Nephron progenitor cell (in vitro differentiated cells): ENCODE measurements at regions not wholly inside any gene's neighbourhood (a gene's known extent, or its start where the extent isn't known, plus 50 kb on each side); places are given as distances from the start of the nearest gene placed in this dataset.

Experiments
- DNase-seq: peaks from one replicate; pipeline ENCODE4 v3.0.0; 2021
- H3K27ac Mint-ChIP-seq: 2 replicates; pipeline ENCODE4 v1.8.0; 2021; ENCODE audit warnings: mild to moderate bottlenecking, moderate library complexity, mixed read lengths
- H3K27me3 Mint-ChIP-seq: 2 replicates; pipeline ENCODE4 v1.8.0; 2021; ENCODE audit warnings: mild to moderate bottlenecking, low read depth, mixed read lengths; ENCODE audit not compliant: poor library complexity
- H3K36me3 Mint-ChIP-seq: 2 replicates; pipeline ENCODE4 v1.8.0; 2021; ENCODE audit warnings: low read depth, mixed read lengths
- H3K4me1 Mint-ChIP-seq: 2 replicates; pipeline ENCODE4 v1.8.0; 2021; ENCODE audit warnings: mixed read lengths
- H3K4me3 Mint-ChIP-seq: 2 replicates; pipeline ENCODE4 v1.8.0; 2021; ENCODE audit warnings: mild to moderate bottlenecking, moderate library complexity, mixed read lengths
- H3K9me3 Mint-ChIP-seq: 2 replicates; pipeline ENCODE4 v1.8.0; 2021; ENCODE audit warnings: mild to moderate bottlenecking, moderate library complexity, mixed read lengths
- CTCF ChIP-seq: fragments of 200-600 bp; sonication (generic); IDR thresholded peaks from 2 replicates; pipeline ENCODE4 v1.5.0; 2021; ENCODE audit warnings: antibody characterized with exemption

GRCh38 chr20:12715991-12716680, 292.6 kb upstream of the SPTLC3 start:
- Mint-ChIP-seq H3K27ac (no peak overlapping the region), H3K27me3 (no peaks in the 10 kb centered on the region), H3K36me3 (no peaks in the 10 kb centered on the region), H3K9me3 (no peaks in the 10 kb centered on the region), H3K4me1 (no peaks in the 10 kb centered on the region), H3K4me3 (no peak overlapping the region)
- no peak for TF ChIP-seq CTCF
- DNase-seq = no peak

GRCh38 chr20:12717061-12717460, 291.7 kb upstream of the SPTLC3 start:
- no peak overlapping the region for H3K27ac Mint-ChIP-seq
- DNase-seq = no peak
- no peaks in the 10 kb centered on the region for H3K4me1 Mint-ChIP-seq
- H3K4me3 Mint-ChIP-seq = no peak overlapping the region
- no peaks in the 10 kb centered on the region for H3K9me3 Mint-ChIP-seq
- no peaks in the 10 kb centered on the region for H3K36me3 Mint-ChIP-seq
- TF ChIP-seq CTCF = no peak
- H3K27me3 Mint-ChIP-seq = no peaks in the 10 kb centered on the region

- Mint-ChIP-seq H3K9me3 (no peaks in the 10 kb centered on the region), H3K27me3 (peaks cover under 1% of the 10 kb centered on the region), H3K4me3 (no peak overlapping the region), H3K36me3 (no peaks in the 10 kb centered on the region), H3K27ac (no peak overlapping the region), H3K4me1 (no peaks in the 10 kb centered on the region)
- no peak for TF ChIP-seq CTCF
- no peak for DNase-seq
Observed at GRCh38 chr20:12718619-12719018, 290.2 kb upstream of the SPTLC3 start.

- Mint-ChIP-seq H3K27ac (no peak overlapping the region), H3K36me3 (no peaks in the 10 kb centered on the region), H3K9me3 (peaks cover 6% of the 10 kb centered on the region), H3K27me3 (peaks cover 4% of the 10 kb centered on the region), H3K4me1 (peaks cover 8% of the 10 kb centered on the region), H3K4me3 (no peak overlapping the region)
- no peak for TF ChIP-seq CTCF
- DNase-seq = no peak
Observed at GRCh38 chr20:12721636-12722035, 287.1 kb upstream of the SPTLC3 start.

- peaks cover 6% of the 10 kb centered on the region for H3K9me3 Mint-ChIP-seq
- no peaks in the 10 kb centered on the region for H3K36me3 Mint-ChIP-seq
- DNase-seq = no peak
- TF ChIP-seq CTCF = no peak
- peaks cover 4% of the 10 kb centered on the region for H3K27me3 Mint-ChIP-seq
- H3K27ac Mint-ChIP-seq = no peak overlapping the region
- peaks cover 8% of the 10 kb centered on the region for H3K4me1 Mint-ChIP-seq
- no peak overlapping the region for H3K4me3 Mint-ChIP-seq
Observed at GRCh38 chr20:12722091-12722490, 286.7 kb upstream of the SPTLC3 start.

- no peak overlapping the region for H3K27ac Mint-ChIP-seq
Observed at GRCh38 chr20:12723811-12724210, 285.0 kb upstream of the SPTLC3 start.

More at GRCh38 chr20:12723811-12724210, 285.0 kb upstream of the SPTLC3 start:
- Mint-ChIP-seq H3K27me3 (peaks cover 4% of the 10 kb centered on the region), H3K4me3 (no peak overlapping the region), H3K36me3 (no peaks in the 10 kb centered on the region), H3K4me1 (peaks cover 8% of the 10 kb centered on the region), H3K9me3 (peaks cover 6% of the 10 kb centered on the region)
- no peak for DNase-seq
- no peak for TF ChIP-seq CTCF
